ENCODE measurements at regions not wholly inside any gene's neighbourhood (a gene's known extent, or its start where the extent isn't known, plus 50 kb on each side); places are given as distances from the start of the nearest gene placed in this dataset.

DNA sequence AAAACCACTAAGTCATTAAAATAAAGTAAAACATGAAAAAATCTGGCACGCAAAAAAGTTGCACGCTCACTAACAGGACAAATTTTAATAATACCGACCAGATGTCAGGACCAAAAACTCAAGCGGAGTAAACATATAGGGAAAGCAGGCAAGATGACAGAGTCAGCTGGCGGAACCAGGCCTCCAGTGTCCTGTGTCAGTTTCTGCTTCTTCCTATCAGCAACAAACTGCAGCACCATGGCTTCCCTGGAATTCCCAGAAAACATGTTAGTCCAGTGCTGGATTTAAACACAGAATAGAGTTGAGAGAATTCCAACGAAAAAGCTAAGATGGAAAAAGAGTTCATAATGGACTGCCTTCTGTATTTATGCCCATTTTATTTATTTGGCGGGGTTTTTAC is 169.1 kb upstream of the ARHGEF26 start:
- TF ChIP-seq, protein P1, sequence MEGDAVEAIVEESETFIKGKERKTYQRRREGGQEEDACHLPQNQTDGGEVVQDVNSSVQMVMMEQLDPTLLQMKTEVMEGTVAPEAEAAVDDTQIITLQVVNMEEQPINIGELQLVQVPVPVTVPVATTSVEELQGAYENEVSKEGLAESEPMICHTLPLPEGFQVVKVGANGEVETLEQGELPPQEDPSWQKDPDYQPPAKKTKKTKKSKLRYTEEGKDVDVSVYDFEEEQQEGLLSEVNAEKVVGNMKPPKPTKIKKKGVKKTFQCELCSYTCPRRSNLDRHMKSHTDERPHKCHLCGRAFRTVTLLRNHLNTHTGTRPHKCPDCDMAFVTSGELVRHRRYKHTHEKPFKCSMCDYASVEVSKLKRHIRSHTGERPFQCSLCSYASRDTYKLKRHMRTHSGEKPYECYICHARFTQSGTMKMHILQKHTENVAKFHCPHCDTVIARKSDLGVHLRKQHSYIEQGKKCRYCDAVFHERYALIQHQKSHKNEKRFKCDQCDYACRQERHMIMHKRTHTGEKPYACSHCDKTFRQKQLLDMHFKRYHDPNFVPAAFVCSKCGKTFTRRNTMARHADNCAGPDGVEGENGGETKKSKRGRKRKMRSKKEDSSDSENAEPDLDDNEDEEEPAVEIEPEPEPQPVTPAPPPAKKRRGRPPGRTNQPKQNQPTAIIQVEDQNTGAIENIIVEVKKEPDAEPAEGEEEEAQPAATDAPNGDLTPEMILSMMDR (optimal IDR thresholded peaks at IDR 0.05 in 1 of 3, IDR thresholded peaks at IDR 0.05 in 1 of 3, conservative IDR thresholded peaks at IDR 0.05 in 1 of 3; ENCODE audit: extremely low read depth in 1 of 3, insufficient read depth in 2 of 3, low read length in 3 of 3): no peak
- TF ChIP-seq EZH2 (IDR thresholded peaks at IDR 0.05; ENCODE audit: low read length): no peak
